GM23338 (cell line): ENCODE measurements at regions not wholly inside any gene's neighbourhood (a gene's known extent, or its start where the extent isn't known, plus 50 kb on each side); places are given as distances from the start of the nearest gene placed in this dataset.

Experiments
- CTCF ChIP-seq, 2 experiments: fragments of 200-600 bp in 1 of 2; sonication (generic) in 1 of 2; conservative IDR thresholded peaks; 2 replicates each; pipeline versions ENCODE4 v1.5.1 to v1.6.1; 2016 to 2017; ENCODE audit warnings: antibody characterized with exemption in 2 of 2, low read depth in 2 of 2, mild to moderate bottlenecking in 2 of 2, moderate library complexity in 1 of 2
- POLR2AphosphoS5 ChIP-seq: IDR thresholded peaks from 2 replicates; pipeline ENCODE4 v1.6.1; 2016; ENCODE audit warnings: antibody characterized with exemption, low read depth

- TF ChIP-seq CTCF (conservative IDR thresholded peaks at IDR 0.05; ENCODE audit: low read depth in 2 of 2) (no peak), POLR2AphosphoS5 (no peak)
These were observed 56.5 kb upstream of the RPH3A start for GRCh38 chr12:112734859-112735695.
